GM12891 (cell line): ENCODE measurements at regions not wholly inside any gene's neighbourhood (a gene's known extent, or its start where the extent isn't known, plus 50 kb on each side); places are given as distances from the start of the nearest gene placed in this dataset.

Experiments used
- POLR2A ChIP-seq: IDR thresholded peaks from 2 replicates; pipeline ENCODE4 v1.6.1; 2011; ENCODE audit warnings: low read depth, low read length, control low read depth
- POU2F2 ChIP-seq: IDR thresholded peaks from 2 replicates; pipeline ENCODE4 v1.6.1; 2011; ENCODE audit warnings: low read depth, mild to moderate bottlenecking, control low read depth, low read length, moderate library complexity
- SPI1 ChIP-seq: IDR thresholded peaks from 2 replicates; pipeline ENCODE4 v1.6.1; 2011; ENCODE audit warnings: low read depth, low read length, control low read depth
- TAF1 ChIP-seq: IDR thresholded peaks from 2 replicates; pipeline ENCODE4 v1.6.1; 2011; ENCODE audit warnings: low read depth, low read length, control low read depth

DNA sequence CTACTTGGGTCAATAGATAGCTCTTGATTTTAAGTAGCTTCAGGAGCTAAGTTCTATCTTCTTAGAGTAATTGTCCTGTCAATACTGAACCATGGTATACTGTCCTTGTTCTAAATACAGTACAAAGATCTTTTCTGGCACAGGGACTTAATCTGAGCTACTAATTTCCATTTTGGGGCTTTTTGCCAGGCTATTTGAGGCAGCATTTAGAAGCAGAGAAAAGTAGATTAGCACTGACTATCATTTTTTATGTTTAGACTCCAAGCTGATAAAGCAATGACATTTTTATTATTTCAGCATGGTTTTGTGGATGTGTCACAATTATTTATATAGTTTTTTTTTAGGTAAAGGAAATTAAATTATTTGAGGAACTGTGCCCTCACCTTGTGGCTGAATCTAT, 163.2 kb downstream of the FAT3 start:
- TF ChIP-seq POLR2A (no peak), SPI1 (no peak), POU2F2 (no peak), TAF1 (no peak)
